GM12872 (cell line): ENCODE measurements at regions not wholly inside any gene's neighbourhood (a gene's known extent, or its start where the extent isn't known, plus 50 kb on each side); places are given as distances from the start of the nearest gene placed in this dataset.

Source experiments
- TF ChIP-seq, protein P1 (sequence below): IDR thresholded peaks from 3 replicates; pipeline ENCODE4 v1.5.1; 2011; ENCODE audit warnings: low read depth, mild to moderate bottlenecking, low read length, moderate library complexity; ENCODE audit not compliant: insufficient read depth

DNA sequence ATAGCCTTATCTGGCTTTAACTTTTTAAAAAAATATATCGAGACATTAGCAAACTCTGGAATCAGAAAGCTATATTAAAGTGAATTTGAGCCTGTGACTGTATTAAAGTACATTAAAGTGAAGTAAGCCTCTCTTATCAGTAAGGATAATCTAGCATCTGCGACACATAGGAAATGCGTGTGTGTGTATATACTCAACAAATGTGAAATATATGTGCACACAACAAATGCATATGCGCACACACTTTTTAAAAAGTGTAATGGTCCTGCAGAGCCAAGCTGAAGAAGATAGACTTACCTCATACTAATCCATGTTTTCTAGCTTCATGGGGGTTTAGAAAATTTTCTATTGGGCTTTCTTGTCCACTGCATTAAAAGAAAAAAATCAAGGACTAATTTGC, 437.1 kb downstream of the ZIC1 start:
- TF ChIP-seq, protein P1, sequence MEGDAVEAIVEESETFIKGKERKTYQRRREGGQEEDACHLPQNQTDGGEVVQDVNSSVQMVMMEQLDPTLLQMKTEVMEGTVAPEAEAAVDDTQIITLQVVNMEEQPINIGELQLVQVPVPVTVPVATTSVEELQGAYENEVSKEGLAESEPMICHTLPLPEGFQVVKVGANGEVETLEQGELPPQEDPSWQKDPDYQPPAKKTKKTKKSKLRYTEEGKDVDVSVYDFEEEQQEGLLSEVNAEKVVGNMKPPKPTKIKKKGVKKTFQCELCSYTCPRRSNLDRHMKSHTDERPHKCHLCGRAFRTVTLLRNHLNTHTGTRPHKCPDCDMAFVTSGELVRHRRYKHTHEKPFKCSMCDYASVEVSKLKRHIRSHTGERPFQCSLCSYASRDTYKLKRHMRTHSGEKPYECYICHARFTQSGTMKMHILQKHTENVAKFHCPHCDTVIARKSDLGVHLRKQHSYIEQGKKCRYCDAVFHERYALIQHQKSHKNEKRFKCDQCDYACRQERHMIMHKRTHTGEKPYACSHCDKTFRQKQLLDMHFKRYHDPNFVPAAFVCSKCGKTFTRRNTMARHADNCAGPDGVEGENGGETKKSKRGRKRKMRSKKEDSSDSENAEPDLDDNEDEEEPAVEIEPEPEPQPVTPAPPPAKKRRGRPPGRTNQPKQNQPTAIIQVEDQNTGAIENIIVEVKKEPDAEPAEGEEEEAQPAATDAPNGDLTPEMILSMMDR: no peak

DNA sequence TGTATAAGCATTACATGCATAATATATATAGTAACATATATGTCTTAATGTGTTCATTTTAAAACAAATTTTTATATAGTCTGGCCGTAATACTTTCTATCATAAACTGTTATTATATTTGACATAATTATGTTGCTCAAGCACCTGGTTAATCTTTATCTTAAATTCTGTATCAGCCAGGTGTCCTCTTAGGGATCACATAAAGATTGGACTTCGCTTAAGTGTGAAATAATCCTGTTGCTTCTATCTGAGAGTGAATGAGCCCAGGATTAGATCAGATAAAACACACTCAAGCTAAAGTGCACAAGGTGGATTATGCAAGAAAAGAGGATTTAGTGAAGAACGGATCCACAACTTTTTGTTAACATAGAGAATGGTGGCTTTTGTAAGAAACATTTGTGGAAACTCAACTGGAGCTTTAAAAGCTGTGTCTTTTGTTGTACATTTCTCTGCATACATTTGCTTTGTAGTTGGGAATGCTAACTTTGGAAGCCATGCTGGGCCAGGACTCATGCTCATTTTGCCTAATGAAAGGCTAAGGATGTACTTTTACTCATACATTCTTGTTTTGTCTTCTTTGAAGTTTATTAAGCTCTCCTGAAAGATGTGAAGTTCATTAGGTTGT, 437.8 kb downstream of the ZIC1 start:
- TF ChIP-seq, protein P1: no peak

DNA sequence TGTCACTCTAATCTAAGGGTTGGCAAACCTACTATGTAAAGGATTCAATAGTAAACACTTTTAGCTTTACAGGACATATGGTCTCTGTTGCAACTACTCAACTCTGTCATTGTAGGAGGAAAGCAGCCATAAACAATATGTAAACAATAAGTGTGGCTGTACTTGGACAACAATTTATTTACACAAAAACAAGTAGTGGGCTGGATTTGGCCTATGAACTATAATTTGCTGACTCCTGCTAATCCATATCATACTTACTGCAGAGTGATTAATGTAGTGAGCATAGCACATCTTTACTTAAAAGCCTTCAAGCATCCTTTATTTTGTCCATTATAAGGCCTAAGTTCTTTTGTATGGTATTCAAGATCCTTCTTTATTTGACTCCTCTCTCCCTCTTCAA, 441.9 kb downstream of the ZIC1 start:
- TF ChIP-seq, protein P1: no peak

DNA sequence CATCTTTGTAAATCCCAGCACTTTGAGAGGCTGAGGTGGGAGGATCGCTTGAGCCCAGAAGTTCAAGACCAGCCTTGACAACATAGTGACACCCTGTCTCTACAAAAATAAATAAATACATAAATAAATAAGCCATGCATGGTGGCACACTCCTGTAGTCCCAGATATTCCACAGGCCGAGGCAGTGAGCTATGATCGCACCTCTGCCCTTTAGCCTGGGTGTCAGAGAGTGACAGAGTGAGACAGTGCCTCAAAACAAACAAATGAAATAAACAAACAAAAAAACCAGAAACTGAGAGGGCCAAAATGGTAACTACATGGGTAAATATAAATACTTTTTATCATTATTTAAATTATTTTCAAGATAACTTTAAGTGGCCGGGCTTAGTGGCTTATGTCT, 445.4 kb downstream of the ZIC1 start:
- TF ChIP-seq, protein P1: no peak

DNA sequence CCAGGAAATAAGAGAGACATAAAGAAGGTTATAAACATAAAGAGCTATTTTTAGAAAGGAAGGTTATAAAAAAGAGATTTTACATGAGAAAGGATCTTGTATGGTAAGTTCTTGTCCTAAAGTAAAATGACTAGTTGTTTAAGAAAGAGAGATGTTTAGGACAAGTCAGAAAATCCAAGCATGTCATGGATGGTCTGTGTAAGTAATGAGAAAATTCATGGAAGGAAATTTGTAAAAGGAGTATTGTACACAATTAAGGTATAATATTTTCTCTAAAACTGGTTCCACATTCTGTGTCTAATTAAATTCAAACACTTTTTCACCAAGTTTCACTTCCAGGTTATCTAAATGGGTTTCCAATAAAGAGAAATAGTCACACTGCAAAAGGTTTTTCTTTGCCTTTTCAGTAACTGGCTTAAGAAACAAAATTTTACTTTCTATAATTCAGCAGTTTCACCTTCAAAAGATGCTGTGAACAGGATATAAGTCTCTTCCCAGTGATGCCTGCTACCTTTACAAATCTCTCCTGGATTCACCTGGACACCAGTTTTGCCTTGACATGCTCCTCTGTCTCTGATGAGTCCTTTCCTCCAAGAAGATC, 455.7 kb downstream of the ZIC1 start:
- TF ChIP-seq, protein P1: no peak

DNA sequence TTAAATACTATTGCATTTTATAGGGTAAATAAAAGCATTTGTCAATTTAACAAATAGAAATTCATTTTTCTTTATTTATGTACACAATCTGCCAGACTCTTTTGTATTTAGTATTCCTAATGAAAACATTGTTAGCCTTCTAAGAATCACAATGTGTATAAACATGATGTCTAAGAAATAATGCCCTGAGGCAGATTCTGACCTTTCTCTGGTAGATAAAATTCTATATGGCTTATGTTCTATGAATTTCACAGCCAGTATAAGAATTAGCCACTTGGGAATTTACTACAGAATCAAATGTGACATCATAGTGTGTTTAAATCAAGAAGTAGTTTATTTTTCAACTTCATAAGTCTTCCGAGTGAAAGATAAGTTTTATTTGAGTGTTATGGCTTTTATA, 457.4 kb downstream of the ZIC1 start:
- TF ChIP-seq, protein P1: no peak

DNA sequence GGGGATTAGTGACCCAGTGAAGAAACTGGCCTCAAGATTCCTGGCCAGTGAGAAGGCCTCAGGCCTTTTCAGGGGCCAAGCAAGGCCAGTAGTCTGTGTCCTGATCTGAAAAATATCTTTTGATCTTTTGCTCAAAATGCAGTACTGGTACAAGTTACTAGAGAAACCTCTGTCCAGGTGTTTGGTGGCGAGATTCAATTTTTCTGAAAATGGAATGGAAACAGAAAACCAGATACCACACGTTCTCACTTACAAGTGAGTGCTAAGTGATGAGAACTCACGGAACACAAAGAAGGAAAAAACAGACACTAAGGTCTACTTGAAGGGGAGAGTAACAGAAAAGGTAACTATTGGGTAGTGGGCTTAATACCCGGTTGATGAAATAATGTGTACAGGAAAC, 463.4 kb downstream of the ZIC1 start:
- TF ChIP-seq, protein P1: no peak
